IMR-90 (cell line): ENCODE measurements at regions not wholly inside any gene's neighbourhood (a gene's known extent, or its start where the extent isn't known, plus 50 kb on each side); places are given as distances from the start of the nearest gene placed in this dataset.

Source experiments
- BHLHE40 ChIP-seq: fragments of 150-350 bp; IDR thresholded peaks from 2 replicates; pipeline ENCODE4 v1.6.1; 2016; ENCODE audit warnings: mild to moderate bottlenecking, low read depth, low read length
- CEBPB ChIP-seq: IDR thresholded peaks from 2 replicates; pipeline ENCODE4 v1.6.1; 2012; ENCODE audit warnings: low read depth, low read length, improper control_type of control experiment
- MXI1 ChIP-seq: IDR thresholded peaks from 2 replicates; pipeline ENCODE4 v1.6.1; 2012; ENCODE audit warnings: low read depth, mild to moderate bottlenecking, low read length, moderate library complexity, borderline replicate concordance
- POLR2A ChIP-seq: IDR thresholded peaks from 2 replicates; pipeline ENCODE4 v1.6.1; 2012; ENCODE audit warnings: mild to moderate bottlenecking, low read depth, low read length
- TF ChIP-seq, protein P1 (sequence below): conservative IDR thresholded peaks from 2 replicates; pipeline ENCODE4 v1.5.1; 2012; ENCODE audit warnings: mild to moderate bottlenecking, low read depth, low read length, improper control_type of control experiment

DNA sequence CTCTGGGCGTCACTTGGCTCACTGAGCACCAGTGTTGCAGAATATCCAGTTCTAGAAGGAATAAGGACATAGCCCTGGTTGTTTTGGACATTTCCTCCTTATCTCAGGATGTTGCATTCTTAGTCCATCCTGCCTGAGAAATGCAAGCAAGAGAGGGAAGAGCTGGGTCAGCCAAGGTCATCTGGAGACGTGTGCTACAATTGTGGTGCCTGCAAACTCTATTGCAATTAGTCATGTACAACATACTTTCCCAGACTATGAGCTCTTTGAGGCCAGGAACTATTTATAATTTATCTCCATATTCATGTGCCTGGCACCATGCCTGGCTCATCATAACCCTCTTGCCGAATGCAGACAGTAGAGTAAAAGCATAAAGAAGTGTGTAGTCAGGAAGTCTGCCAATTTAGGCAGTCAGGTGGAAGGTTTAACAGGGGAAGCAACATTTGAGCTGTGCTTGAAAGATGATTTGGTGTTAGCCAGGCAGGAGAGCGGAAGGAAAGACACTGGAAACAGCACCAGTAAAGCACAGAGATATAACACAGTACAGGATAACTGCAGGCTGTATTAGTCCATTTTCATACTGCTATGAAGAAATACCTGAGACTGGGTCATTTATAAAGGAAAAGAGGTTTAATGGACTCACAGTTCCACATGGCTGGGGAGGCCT is 129.4 kb upstream of the PAX6 start:
- TF ChIP-seq MXI1 (no peak), BHLHE40 (peak; percentile 16; the same call in 1 of the 2 replicates), POLR2A (no peak), CEBPB (no peak)
- TF ChIP-seq, protein P1, sequence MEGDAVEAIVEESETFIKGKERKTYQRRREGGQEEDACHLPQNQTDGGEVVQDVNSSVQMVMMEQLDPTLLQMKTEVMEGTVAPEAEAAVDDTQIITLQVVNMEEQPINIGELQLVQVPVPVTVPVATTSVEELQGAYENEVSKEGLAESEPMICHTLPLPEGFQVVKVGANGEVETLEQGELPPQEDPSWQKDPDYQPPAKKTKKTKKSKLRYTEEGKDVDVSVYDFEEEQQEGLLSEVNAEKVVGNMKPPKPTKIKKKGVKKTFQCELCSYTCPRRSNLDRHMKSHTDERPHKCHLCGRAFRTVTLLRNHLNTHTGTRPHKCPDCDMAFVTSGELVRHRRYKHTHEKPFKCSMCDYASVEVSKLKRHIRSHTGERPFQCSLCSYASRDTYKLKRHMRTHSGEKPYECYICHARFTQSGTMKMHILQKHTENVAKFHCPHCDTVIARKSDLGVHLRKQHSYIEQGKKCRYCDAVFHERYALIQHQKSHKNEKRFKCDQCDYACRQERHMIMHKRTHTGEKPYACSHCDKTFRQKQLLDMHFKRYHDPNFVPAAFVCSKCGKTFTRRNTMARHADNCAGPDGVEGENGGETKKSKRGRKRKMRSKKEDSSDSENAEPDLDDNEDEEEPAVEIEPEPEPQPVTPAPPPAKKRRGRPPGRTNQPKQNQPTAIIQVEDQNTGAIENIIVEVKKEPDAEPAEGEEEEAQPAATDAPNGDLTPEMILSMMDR, result no peak
